HG02938 (cell line): ENCODE measurements at regions not wholly inside any gene's neighbourhood (a gene's known extent, or its start where the extent isn't known, plus 50 kb on each side); places are given as distances from the start of the nearest gene placed in this dataset.
"Not testable (repeated sequence)": the region's sequence is repeated elsewhere in the genome, so short reads cannot be mapped to it uniquely, and the experiment has no call there.

Experiments used
- ATAC-seq: cut with Tn5 transposase; IDR thresholded peaks from one replicate; pipeline ENCODE4 v1.9.1; 2021; ENCODE audit warnings: mild to moderate bottlenecking, moderate library complexity; ENCODE audit not compliant: unreplicated experiment

- ATAC-seq, result not testable (repeated sequence)
These were observed 134.3 kb upstream of the OR4C13 start for GRCh38 chr11:49817705-49818430.

- ATAC-seq, result not testable (repeated sequence)
These were observed 129.0 kb upstream of the OR4C13 start for GRCh38 chr11:49823188-49823587.

GRCh38 chr11:49850541-49850940 is 101.7 kb upstream of the OR4C13 start:
- not testable (repeated sequence) for ATAC-seq

GRCh38 chr11:49851511-49851910 is 100.7 kb upstream of the OR4C13 start:
- ATAC-seq, result no peak

- ATAC-seq, result no peak
These were observed 100.2 kb upstream of the OR4C13 start for GRCh38 chr11:49851971-49852389.

GRCh38 chr11:49888875-49889274 is 63.3 kb upstream of the OR4C13 start:
- ATAC-seq, result not testable (repeated sequence)

GRCh38 chr11:49891910-49892671 is 60.1 kb upstream of the OR4C13 start:
- ATAC-seq, result not testable (repeated sequence)

- ATAC-seq, result not testable (repeated sequence)
These were observed 58.7 kb upstream of the OR4C13 start for GRCh38 chr11:49893442-49893841.
